Heart right ventricle (tissue), 16 donors: ENCODE measurements at regions not wholly inside any gene's neighbourhood (a gene's known extent, or its start where the extent isn't known, plus 50 kb on each side); places are given as distances from the start of the nearest gene placed in this dataset.

ENCODE experiments used
- ATAC-seq, 8 donors: fragments of 200-7000 bp; cut with Tn5 transposase; one replicate each; pipeline ENCODE4 v1.9.1; 2020; ENCODE audit warnings: mild to moderate bottlenecking in 8 of 8, moderate library complexity in 8 of 8, moderate number of reproducible peaks in 1 of 8
- DNase-seq, 2 donors: peaks; one replicate each; pipeline ENCODE4 v3.0.0-alpha.2; 2020
- H3K27ac ChIP-seq, 10 donors: fragments of 200-600 bp; sonication (generic) in 2 of 10; one replicate each; pipeline versions ENCODE4 v1.5.0 to v1.8.0; 2020 to 2022; ENCODE audit warnings: mild to moderate bottlenecking in 3 of 10
- H3K27me3 ChIP-seq, 7 donors: fragments of 200-600 bp; one replicate each; pipeline ENCODE4 v1.8.0; 2021 to 2022; ENCODE audit warnings: mild to moderate bottlenecking in 2 of 7
- H3K36me3 ChIP-seq, 9 donors: fragments of 200-600 bp; sonication (generic) in 1 of 9; one replicate each; pipeline versions ENCODE4 v1.5.0 to v1.8.0; 2020 to 2022; ENCODE audit warnings: mild to moderate bottlenecking in 2 of 9
- H3K4me1 ChIP-seq, 9 donors: fragments of 200-600 bp; sonication (generic) in 1 of 9; one replicate each; pipeline versions ENCODE4 v1.5.0 to v1.8.0; 2020 to 2022; ENCODE audit warnings: mild to moderate bottlenecking in 4 of 9
- H3K4me3 ChIP-seq, 10 donors: fragments of 200-600 bp; sonication (generic) in 2 of 10; one replicate each; pipeline versions ENCODE4 v1.5.0 to v1.8.0; 2020 to 2022; ENCODE audit warnings: mild to moderate bottlenecking in 7 of 10, moderate library complexity in 2 of 10
- H3K9me3 ChIP-seq, 11 donors: fragments of 200-600 bp in 10 of 11; sonication (generic) in 2 of 11; one replicate each; pipeline versions ENCODE4 v1.5.0 to v1.8.0; 2013 to 2022; ENCODE audit warnings: mild to moderate bottlenecking in 2 of 11, control low read depth in 1 of 11, moderate library complexity in 1 of 11
- WGBS, 2 donors: extraction: QIAGEN DNeasy Blood & Tissue Kit; methylation state at CpG; one replicate each; pipeline ENCODE4 v1.1.7; 2013; ENCODE audit warnings: inconsistent platforms in 1 of 2; 5-methylcytosine and 5-hydroxymethylcytosine counted together
- intact Hi-C, 10 donors: fragments of 100-400 bp; cut with DNase I; formaldehyde crosslinking; loops; one replicate each; pipeline versions ENCODE4 v1.11.1 to v1.14.2; 2022
- TF ChIP-seq, protein P1 (sequence below), 9 donors: fragments of 200-600 bp; sonication (generic) in 2 of 9; IDR thresholded peaks; one replicate each; pipeline versions ENCODE4 v1.5.0 to v1.8.0; 2021 to 2022; ENCODE audit warnings: antibody characterized with exemption in 9 of 9, mild to moderate bottlenecking in 5 of 9, moderate library complexity in 1 of 9
- donor health status: Arrhythmogenic right ventricular cardiomyopathy.
- donor health status: ischemic (EF 13 %, LVEDD 7.1; RV severe dilation, severe dysfunction).
- donor health status: healthy with polysubstance abuse.
- donor health status: DM: no; HTN: yes; CAD: no.
- donor health status: DM: no; HTN: no; CAD: no.
- donor health status: ischemic (EF 25% LVEDD 6.9; RV normal size, moderate dysfunction).
- donor health status: ischemic (EF 25% LVEDD 5.7; RV mildly dilated, moderate dysfunction).
- donor health status: healthy.
- donor health status: DM: yes; HTN: yes; CAD: no.
- donor health status: Ischemic cardiomyopathy.
- donor health status: ischemic (EF 35%, LVEDD 5.7; RV mildly dilated, moderate dysfunction).
- donor health status: nonischemic (EF 11% LVEDD 7.7; RV severe dilation, severe dysfunction).
- donor health status: DM: yes; HTN: yes; CAD: no.
- donor health status: PGD.
- donor health status: ischemic (EF 29% LVEDD 5.4; RV normal size, mild dysfunction).
- donor health status: nonischemic (EF 23%, LVEDD 6.1; RV moderate dilation, normal function).

- DNase-seq (no peak), ATAC-seq (no peak)
- H3K4me3 ChIP-seq: no peak overlapping the region
- H3K27ac ChIP-seq: no peak overlapping the region
- 55 to 60% methylated on average over 3 of the region's 3 CpGs for WGBS, 2 donors
- intact Hi-C loops: no loop called here
- H3K4me1 ChIP-seq: no peaks in the 10 kb centered on the region
- no peaks in the 10 kb centered on the region for H3K36me3 ChIP-seq
- H3K27me3 ChIP-seq: no peaks in the 10 kb centered on the region
- TF ChIP-seq, protein P1, sequence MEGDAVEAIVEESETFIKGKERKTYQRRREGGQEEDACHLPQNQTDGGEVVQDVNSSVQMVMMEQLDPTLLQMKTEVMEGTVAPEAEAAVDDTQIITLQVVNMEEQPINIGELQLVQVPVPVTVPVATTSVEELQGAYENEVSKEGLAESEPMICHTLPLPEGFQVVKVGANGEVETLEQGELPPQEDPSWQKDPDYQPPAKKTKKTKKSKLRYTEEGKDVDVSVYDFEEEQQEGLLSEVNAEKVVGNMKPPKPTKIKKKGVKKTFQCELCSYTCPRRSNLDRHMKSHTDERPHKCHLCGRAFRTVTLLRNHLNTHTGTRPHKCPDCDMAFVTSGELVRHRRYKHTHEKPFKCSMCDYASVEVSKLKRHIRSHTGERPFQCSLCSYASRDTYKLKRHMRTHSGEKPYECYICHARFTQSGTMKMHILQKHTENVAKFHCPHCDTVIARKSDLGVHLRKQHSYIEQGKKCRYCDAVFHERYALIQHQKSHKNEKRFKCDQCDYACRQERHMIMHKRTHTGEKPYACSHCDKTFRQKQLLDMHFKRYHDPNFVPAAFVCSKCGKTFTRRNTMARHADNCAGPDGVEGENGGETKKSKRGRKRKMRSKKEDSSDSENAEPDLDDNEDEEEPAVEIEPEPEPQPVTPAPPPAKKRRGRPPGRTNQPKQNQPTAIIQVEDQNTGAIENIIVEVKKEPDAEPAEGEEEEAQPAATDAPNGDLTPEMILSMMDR (IDR thresholded peaks at IDR 0.05): no peak
- peaks cover 0 to 4% (median 0%) of the 10 kb centered on the region in 11 donors for H3K9me3 ChIP-seq
Measured at GRCh38 chr3:103919327-103919726, 1447.4 kb upstream of the ALCAM start.

DNA sequence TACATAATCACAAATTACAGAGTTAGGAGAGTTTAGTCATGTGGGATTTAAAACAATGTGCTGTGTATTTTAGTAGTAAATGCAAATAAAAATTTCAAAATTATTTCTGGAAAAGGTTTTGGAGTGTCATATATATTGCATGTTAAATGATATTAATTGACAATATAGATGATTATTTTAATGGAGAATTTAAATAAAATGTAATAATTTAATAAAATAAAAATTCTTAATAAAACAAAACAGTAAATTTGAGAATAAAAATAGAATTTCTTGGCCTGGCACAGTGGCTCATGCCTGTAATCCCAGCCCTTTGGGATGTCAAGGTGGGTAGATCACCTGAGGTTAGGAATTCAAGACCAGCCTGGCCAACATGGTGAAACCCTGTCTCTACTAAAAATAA lies 1442.8 kb upstream of the ALCAM start:
- intact Hi-C loops: no loop called here

DNA sequence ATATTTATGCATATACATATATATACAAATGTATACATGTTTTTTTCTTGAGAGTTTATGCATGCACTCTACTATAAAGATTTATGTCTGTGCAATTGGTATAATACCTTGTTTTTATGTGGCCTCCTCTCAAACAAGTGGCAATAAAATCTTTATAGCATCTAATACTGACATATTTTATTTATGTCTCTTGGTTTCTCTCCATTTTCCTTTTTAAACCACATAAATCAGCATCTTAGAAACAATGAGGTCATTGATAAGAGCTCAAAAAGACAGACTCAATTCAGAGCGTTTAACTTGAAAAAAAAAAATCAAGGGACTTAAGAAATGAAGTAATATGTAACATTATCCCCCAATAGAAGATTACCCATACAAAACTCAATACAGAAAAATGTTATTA lies 1442.2 kb upstream of the ALCAM start:
- Histone ChIP-seq H3K4me3 (no peak overlapping the region), H3K27ac (no peak overlapping the region), H3K4me1 (no peaks in the 10 kb centered on the region), H3K36me3 (no peaks in the 10 kb centered on the region), H3K27me3 (no peaks in the 10 kb centered on the region), H3K9me3 (peaks cover 0 to 10% (median 0%) of the 10 kb centered on the region in 11 donors)
- TF ChIP-seq, protein P1 (IDR thresholded peaks at IDR 0.05): no peak
- WGBS, 2 donors: 53 to 72% methylated on average over 1 of the region's 1 CpG
- intact Hi-C loops: no loop called here
- ATAC-seq: no peak
- DNase-seq: no peak

More for the DNA sequence above, 1442.8 kb upstream of the ALCAM start:
- Histone ChIP-seq H3K27ac (no peak overlapping the region), H3K27me3 (no peaks in the 10 kb centered on the region), H3K9me3 (peaks cover 0 to 10% (median 0%) of the 10 kb centered on the region in 11 donors), H3K4me3 (no peak overlapping the region), H3K36me3 (no peaks in the 10 kb centered on the region), H3K4me1 (no peaks in the 10 kb centered on the region)
- DNase-seq (no peak), ATAC-seq (no peak)
- TF ChIP-seq, protein P1 (IDR thresholded peaks at IDR 0.05): no peak

DNA sequence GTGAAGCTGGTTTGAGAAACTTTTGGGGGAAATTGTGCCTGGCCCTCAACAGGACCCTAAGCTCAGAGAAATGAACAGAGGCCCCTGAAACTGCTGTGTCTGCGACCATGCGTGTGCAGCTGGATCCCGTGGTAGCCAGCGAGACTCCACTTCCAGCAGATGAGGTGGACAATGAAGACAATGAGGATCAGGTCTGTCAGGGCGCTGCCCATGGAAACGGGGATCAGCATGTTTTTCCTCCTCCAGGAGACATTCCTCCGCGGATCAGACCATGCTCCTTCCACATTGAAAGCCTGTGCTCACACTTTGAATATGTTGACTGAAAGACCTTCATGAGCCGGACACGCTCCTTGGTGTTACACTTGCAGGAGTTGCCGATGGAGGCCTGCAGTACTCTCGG lies 1439.8 kb upstream of the ALCAM start:
- Histone ChIP-seq H3K4me3 (no peak overlapping the region), H3K27me3 (no peaks in the 10 kb centered on the region), H3K4me1 (no peaks in the 10 kb centered on the region), H3K27ac (no peak overlapping the region), H3K9me3 (peaks cover 0 to 27% (median 6%) of the 10 kb centered on the region in 11 donors), H3K36me3 (no peaks in the 10 kb centered on the region)
- DNase-seq: no peak
- WGBS, 2 donors: 86 to 91% methylated on average over 12 of the region's 12 CpGs
- TF ChIP-seq, protein P1 (IDR thresholded peaks at IDR 0.05): no peak
- no peak for ATAC-seq
- intact Hi-C loops: no loop called here
